ENCODE measurements at regions not wholly inside any gene's neighbourhood (a gene's known extent, or its start where the extent isn't known, plus 50 kb on each side); places are given as distances from the start of the nearest gene placed in this dataset.

- TF ChIP-seq CTCF (IDR thresholded peaks at IDR 0.05; ENCODE audit: insufficient read depth, low read length) (no peak), POLR2AphosphoS5 (IDR thresholded peaks at IDR 0.05; ENCODE audit: low read depth) (no peak), GABPA (IDR thresholded peaks at IDR 0.05; ENCODE audit: low read depth) (no peak), REST (IDR thresholded peaks at IDR 0.05; ENCODE audit: insufficient replicate concordance, low read depth) (no peak), SPI1 (IDR thresholded peaks at IDR 0.05; ENCODE audit: borderline replicate concordance, low read depth) (no peak)
- DNase-seq (ENCODE audit: low read depth in 1 of 2, low spot score in 1 of 2) = no peak
- Histone ChIP-seq H3K4me3 (replicated peaks; ENCODE audit: insufficient read depth, low read length) (no peak overlapping the region), H3K27me3 (ENCODE audit: insufficient read depth, poor library complexity, severe bottlenecking) (no peaks in the 10 kb centered on the region), H3K27ac (replicated peaks) (no peak overlapping the region)
Measured at GRCh38 chr7:12939694-12940093, 252.3 kb downstream of the ARL4A start.

GRCh38 chr7:12941512-12941911 is 254.1 kb downstream of the ARL4A start:
- no peak overlapping the region for H3K4me3 ChIP-seq (replicated peaks; ENCODE audit: insufficient read depth, low read length)
- H3K27me3 ChIP-seq (ENCODE audit: insufficient read depth, poor library complexity, severe bottlenecking) = no peaks in the 10 kb centered on the region
- DNase-seq (ENCODE audit: low read depth in 1 of 2, low spot score in 1 of 2) = no peak
- TF ChIP-seq CTCF (IDR thresholded peaks at IDR 0.05; ENCODE audit: insufficient read depth, low read length) = no peak
- TF ChIP-seq REST (IDR thresholded peaks at IDR 0.05; ENCODE audit: insufficient replicate concordance, low read depth) = no peak
- TF ChIP-seq POLR2AphosphoS5 (IDR thresholded peaks at IDR 0.05; ENCODE audit: low read depth) = no peak
- TF ChIP-seq SPI1 (IDR thresholded peaks at IDR 0.05; ENCODE audit: borderline replicate concordance, low read depth) = no peak
- no peak for TF ChIP-seq GABPA (IDR thresholded peaks at IDR 0.05; ENCODE audit: low read depth)
- H3K27ac ChIP-seq (replicated peaks) = no peak overlapping the region

GRCh38 chr7:12942609-12943008 is 255.2 kb downstream of the ARL4A start:
- Histone ChIP-seq H3K4me3 (replicated peaks; ENCODE audit: insufficient read depth, low read length) (no peak overlapping the region), H3K27me3 (ENCODE audit: insufficient read depth, poor library complexity, severe bottlenecking) (no peaks in the 10 kb centered on the region), H3K27ac (replicated peaks) (no peak overlapping the region)
- no peak for DNase-seq (ENCODE audit: low read depth in 1 of 2, low spot score in 1 of 2)
- no peak for TF ChIP-seq REST (IDR thresholded peaks at IDR 0.05; ENCODE audit: insufficient replicate concordance, low read depth)

GRCh38 chr7:12943781-12944180 is 256.3 kb downstream of the ARL4A start:
- TF ChIP-seq GABPA (IDR thresholded peaks at IDR 0.05; ENCODE audit: low read depth) (no peak), REST (IDR thresholded peaks at IDR 0.05; ENCODE audit: insufficient replicate concordance, low read depth) (no peak), SPI1 (IDR thresholded peaks at IDR 0.05; ENCODE audit: borderline replicate concordance, low read depth) (no peak), POLR2AphosphoS5 (IDR thresholded peaks at IDR 0.05; ENCODE audit: low read depth) (no peak), CTCF (IDR thresholded peaks at IDR 0.05; ENCODE audit: insufficient read depth, low read length) (no peak)
- Histone ChIP-seq H3K27ac (replicated peaks) (no peak overlapping the region), H3K27me3 (ENCODE audit: insufficient read depth, poor library complexity, severe bottlenecking) (no peaks in the 10 kb centered on the region), H3K4me3 (replicated peaks; ENCODE audit: insufficient read depth, low read length) (no peak overlapping the region)
- no peak for DNase-seq (ENCODE audit: low read depth in 1 of 2, low spot score in 1 of 2)
